Loucy (cell line): ENCODE measurements at regions not wholly inside any gene's neighbourhood (a gene's known extent, or its start where the extent isn't known, plus 50 kb on each side); places are given as distances from the start of the nearest gene placed in this dataset.

ENCODE experiments used
- H2AFZ ChIP-seq: fragments of 200-600 bp; sonication (generic); 2 replicates; pipeline ENCODE4 v1.6.0; 2016; ENCODE audit warnings: antibody characterized with exemption, mild to moderate bottlenecking, low read length, moderate library complexity
- H3F3A ChIP-seq: fragments of 200-600 bp; 2 replicates; pipeline ENCODE4 v1.6.0; 2016; ENCODE audit warnings: antibody characterized with exemption, low read depth, mild to moderate bottlenecking
- H3K27me3 ChIP-seq: fragments of 200-600 bp; sonication (generic); 2 replicates; pipeline ENCODE4 v1.6.1; 2014; ENCODE audit warnings: low read length, mild to moderate bottlenecking; ENCODE audit not compliant: insufficient read depth, poor library complexity, severe bottlenecking
- H3K36me3 ChIP-seq: fragments of 200-600 bp; sonication (generic); 2 replicates; pipeline ENCODE4 v1.6.1; 2016; ENCODE audit warnings: low read length; ENCODE audit not compliant: insufficient read depth
- H3K4me1 ChIP-seq: fragments of 200-600 bp; sonication (generic); 2 replicates; pipeline ENCODE4 v1.5.1; 2014; ENCODE audit warnings: low read length, mild to moderate bottlenecking; ENCODE audit not compliant: insufficient read depth, poor library complexity, severe bottlenecking
- H3K4me2 ChIP-seq: fragments of 200-600 bp; sonication (generic); 2 replicates; pipeline ENCODE4 v1.6.0; 2014; ENCODE audit warnings: antibody characterized with exemption, low read length, low read depth, mild to moderate bottlenecking; ENCODE audit not compliant: poor library complexity, severe bottlenecking
- H3K4me3 ChIP-seq: fragments of 200-600 bp; sonication (generic); 2 replicates; pipeline ENCODE4 v1.5.1; 2014; ENCODE audit warnings: low read length, mild to moderate bottlenecking, mixed read lengths; ENCODE audit not compliant: poor library complexity, severe bottlenecking
- H3K79me2 ChIP-seq: fragments of 200-600 bp; sonication (generic); 2 replicates; pipeline ENCODE4 v1.6.1; 2014; ENCODE audit warnings: low read length; ENCODE audit not compliant: insufficient read depth
- H3K9ac ChIP-seq: fragments of 200-600 bp; sonication (generic); 2 replicates; pipeline ENCODE4 v1.6.0; 2014; ENCODE audit warnings: mild to moderate bottlenecking, low read depth, low read length, moderate library complexity; ENCODE audit not compliant: poor library complexity, severe bottlenecking
- H3K9me2 ChIP-seq: fragments of 200-600 bp; sonication (generic); replicated peaks from 2 replicates; pipeline ENCODE4 v1.6.1; 2016; ENCODE audit warnings: low read depth, low read length, mixed read lengths
- H3K9me3 ChIP-seq: fragments of 200-600 bp; sonication (generic); 2 replicates; pipeline ENCODE4 v1.6.1; 2014; ENCODE audit warnings: mild to moderate bottlenecking, antibody characterized with exemption, low read length, low read depth; ENCODE audit not compliant: insufficient read depth
- H4K20me1 ChIP-seq: fragments of 200-600 bp; sonication (generic); 2 replicates; pipeline ENCODE4 v1.6.0; 2014; ENCODE audit warnings: antibody characterized with exemption, low read length, mild to moderate bottlenecking; ENCODE audit not compliant: insufficient read depth, poor library complexity, severe bottlenecking
- CTCF ChIP-seq: fragments of 200-600 bp; sonication (generic); conservative IDR thresholded peaks from 2 replicates; pipeline ENCODE4 v1.5.1; 2014; ENCODE audit warnings: mild to moderate bottlenecking, antibody characterized with exemption, low read length
- EZH2phosphoT487 ChIP-seq: fragments of 200-600 bp; IDR thresholded peaks from 2 replicates; pipeline ENCODE4 v1.6.1; 2018; ENCODE audit warnings: antibody characterized with exemption, mild to moderate bottlenecking, moderate library complexity, borderline replicate concordance

- no peaks in the 10 kb centered on the region for H3K36me3 ChIP-seq
- H3K4me2 ChIP-seq: no peak overlapping the region
- H3K79me2 ChIP-seq: no peaks in the 10 kb centered on the region
- H3K4me3 ChIP-seq: no peak overlapping the region
- no peaks in the 10 kb centered on the region for H3K9me2 ChIP-seq
- H2AFZ ChIP-seq: no peak overlapping the region
- H3K9ac ChIP-seq: no peak overlapping the region
- no peaks in the 10 kb centered on the region for H3K27me3 ChIP-seq
- H3K9me3 ChIP-seq: no peaks in the 10 kb centered on the region
- H3K4me1 ChIP-seq: no peaks in the 10 kb centered on the region
- no peaks in the 10 kb centered on the region for H4K20me1 ChIP-seq
- no peak for TF ChIP-seq EZH2phosphoT487
- TF ChIP-seq CTCF: no peak
- no peaks in the 10 kb centered on the region for H3F3A ChIP-seq
These were observed 70.2 kb upstream of the MITF start for GRCh38 chr3:69669070-69669469.

- H3K27me3 ChIP-seq: no peaks in the 10 kb centered on the region
- no peaks in the 10 kb centered on the region for H3K4me1 ChIP-seq
- no peaks in the 10 kb centered on the region for H3K79me2 ChIP-seq
- H3K4me3 ChIP-seq: no peak overlapping the region
- no peak overlapping the region for H2AFZ ChIP-seq
- H3K9ac ChIP-seq: no peak overlapping the region
- TF ChIP-seq EZH2phosphoT487: no peak
- no peak for TF ChIP-seq CTCF
- no peaks in the 10 kb centered on the region for H3F3A ChIP-seq
- H3K4me2 ChIP-seq: no peak overlapping the region
- H4K20me1 ChIP-seq: no peaks in the 10 kb centered on the region
- H3K9me3 ChIP-seq: no peaks in the 10 kb centered on the region
- H3K9me2 ChIP-seq: no peaks in the 10 kb centered on the region
- H3K36me3 ChIP-seq: no peaks in the 10 kb centered on the region
These were observed 74.1 kb upstream of the MITF start for GRCh38 chr3:69665026-69665737.

- H3K9me2 ChIP-seq: no peaks in the 10 kb centered on the region
- no peak overlapping the region for H3K4me2 ChIP-seq
- H3K36me3 ChIP-seq: no peaks in the 10 kb centered on the region
- H3K4me1 ChIP-seq: no peaks in the 10 kb centered on the region
- H3K79me2 ChIP-seq: no peaks in the 10 kb centered on the region
- no peak overlapping the region for H3K9ac ChIP-seq
- H3F3A ChIP-seq: no peaks in the 10 kb centered on the region
- no peaks in the 10 kb centered on the region for H3K27me3 ChIP-seq
- H2AFZ ChIP-seq: no peak overlapping the region
- H3K9me3 ChIP-seq: no peaks in the 10 kb centered on the region
- H3K4me3 ChIP-seq: no peak overlapping the region
- no peaks in the 10 kb centered on the region for H4K20me1 ChIP-seq
- TF ChIP-seq CTCF (no peak), EZH2phosphoT487 (no peak)
These were observed 78.6 kb upstream of the MITF start for GRCh38 chr3:69660631-69661030.
